NCI-H146 (cell line): ENCODE measurements at regions not wholly inside any gene's neighbourhood (a gene's known extent, or its start where the extent isn't known, plus 50 kb on each side); places are given as distances from the start of the nearest gene placed in this dataset.
"Not testable (repeated sequence)": the region's sequence is repeated elsewhere in the genome, so short reads cannot be mapped to it uniquely, and the experiment has no call there.

Source experiments
- DNase-seq: peaks from one replicate; lab custom pipeline; 2025; lab: John Stamatoyannopoulos, UW

GRCh38 chr4:116321471-116321870 lies 763.9 kb downstream of the TRAM1L1 start:
- no peak for DNase-seq

GRCh38 chr4:116320859-116321258 lies 764.5 kb downstream of the TRAM1L1 start:
- DNase-seq = no peak

GRCh38 chr4:116303736-116304188 lies 781.6 kb downstream of the TRAM1L1 start:
- no peak for DNase-seq

- no peak for DNase-seq
Observed at GRCh38 chr4:116302990-116303735, 782.2 kb downstream of the TRAM1L1 start.

- no peak for DNase-seq
Observed at GRCh38 chr4:116275006-116275405, 810.4 kb downstream of the TRAM1L1 start.

GRCh38 chr4:116272336-116272735 lies 813.0 kb downstream of the TRAM1L1 start:
- DNase-seq = no peak

- not testable (repeated sequence) for DNase-seq
Observed at GRCh38 chr4:116260931-116261330, 824.4 kb downstream of the TRAM1L1 start.

- no peak for DNase-seq
Observed at GRCh38 chr4:116244771-116245170, 840.6 kb downstream of the TRAM1L1 start.

GRCh38 chr4:116243431-116243830 lies 841.9 kb downstream of the TRAM1L1 start:
- no peak for DNase-seq

GRCh38 chr4:116233971-116234370 lies 851.4 kb downstream of the TRAM1L1 start:
- no peak for DNase-seq

- not testable (repeated sequence) for DNase-seq
Observed at GRCh38 chr4:116231999-116232398, 853.4 kb downstream of the TRAM1L1 start.

- DNase-seq = no peak
Observed at GRCh38 chr4:116229420-116229819, 856.0 kb downstream of the TRAM1L1 start.

GRCh38 chr4:116223040-116223732 lies 862.2 kb downstream of the TRAM1L1 start:
- DNase-seq = peak; percentile 16

- DNase-seq = no peak
Observed at GRCh38 chr4:116217781-116218180, 867.6 kb downstream of the TRAM1L1 start.

GRCh38 chr4:116215622-116216021 lies 869.8 kb downstream of the TRAM1L1 start:
- no peak for DNase-seq

GRCh38 chr4:116202524-116202923 lies 882.9 kb downstream of the TRAM1L1 start:
- no peak for DNase-seq

- no peak for DNase-seq
Observed at GRCh38 chr4:116197317-116197809, 888.0 kb downstream of the TRAM1L1 start.

- DNase-seq = no peak
Observed at GRCh38 chr4:116183241-116183640, 902.1 kb downstream of the TRAM1L1 start.

- DNase-seq = no peak
Observed at GRCh38 chr4:116180157-116180601, 905.2 kb downstream of the TRAM1L1 start.

- not testable (repeated sequence) for DNase-seq
Observed at GRCh38 chr4:116151371-116151770, 934.0 kb downstream of the TRAM1L1 start.

- DNase-seq = no peak
Observed at GRCh38 chr4:116150152-116150551, 935.2 kb downstream of the TRAM1L1 start.

GRCh38 chr4:116143198-116143597 lies 942.2 kb downstream of the TRAM1L1 start:
- DNase-seq = no peak

- no peak for DNase-seq
Observed at GRCh38 chr4:116132946-116133345, 952.4 kb downstream of the TRAM1L1 start.
